HEK293 (cell line): ENCODE measurements at regions not wholly inside any gene's neighbourhood (a gene's known extent, or its start where the extent isn't known, plus 50 kb on each side); places are given as distances from the start of the nearest gene placed in this dataset.

ENCODE experiments used
- CTCF ChIP-seq: fragments of 450-650 bp; formaldehyde crosslinking; IDR thresholded peaks from 2 replicates; pipeline ENCODE4 v1.5.1; 2016; ENCODE audit warnings: missing biosample characterization, missing genetic modification characterization
- KLF10 ChIP-seq: fragments of 450-650 bp; IDR thresholded peaks from 2 replicates; pipeline ENCODE4 v1.5.1; 2018; ENCODE audit warnings: missing biosample characterization, mild to moderate bottlenecking, missing genetic modification characterization
- KLF16 ChIP-seq: fragments of 450-650 bp; formaldehyde crosslinking; IDR thresholded peaks from 2 replicates; pipeline ENCODE4 v1.5.1; 2017; ENCODE audit warnings: missing biosample characterization, missing genetic modification characterization
- ZNF175 ChIP-seq: fragments of 450-650 bp; formaldehyde crosslinking; IDR thresholded peaks from 2 replicates; pipeline ENCODE4 v1.5.1; 2016; ENCODE audit warnings: missing biosample characterization, missing genetic modification characterization
- ZNF280C ChIP-seq: fragments of 450-650 bp; formaldehyde crosslinking; IDR thresholded peaks from 2 replicates; pipeline ENCODE4 v1.5.1; 2016; ENCODE audit warnings: missing biosample characterization, missing genetic modification characterization
- ZNF585B ChIP-seq: fragments of 450-650 bp; formaldehyde crosslinking; IDR thresholded peaks from 2 replicates; pipeline ENCODE4 v1.5.1; 2016; ENCODE audit warnings: missing biosample characterization, missing genetic modification characterization
- ZNF629 ChIP-seq: fragments of 450-650 bp; formaldehyde crosslinking; IDR thresholded peaks from 2 replicates; pipeline ENCODE4 v1.5.1; 2017; ENCODE audit warnings: missing biosample characterization, missing genetic modification characterization
- ZNF747 ChIP-seq: fragments of 450-650 bp; formaldehyde crosslinking; IDR thresholded peaks from 2 replicates; pipeline ENCODE4 v1.5.1; 2016; ENCODE audit warnings: missing biosample characterization, missing genetic modification characterization
- TF ChIP-seq, protein P1 (sequence below): fragments of 450-650 bp; formaldehyde crosslinking; IDR thresholded peaks from 2 replicates; pipeline ENCODE4 v1.5.1; 2016; ENCODE audit warnings: missing biosample characterization, missing genetic modification characterization

GRCh38 chr5:6869677-6870076 lies 156.4 kb downstream of the TENT4A start:
- TF ChIP-seq CTCF (no peak), KLF10 (tag by site-specific recombination) (no peak), ZNF747 (no peak), ZNF585B (tag by site-specific recombination) (no peak), ZNF629 (tag by site-specific recombination) (no peak), ZNF280C (tag by site-specific recombination) (no peak), ZNF175 (tag by site-specific recombination) (no peak), KLF16 (tag by site-specific recombination) (no peak)
- TF ChIP-seq, protein P1, sequence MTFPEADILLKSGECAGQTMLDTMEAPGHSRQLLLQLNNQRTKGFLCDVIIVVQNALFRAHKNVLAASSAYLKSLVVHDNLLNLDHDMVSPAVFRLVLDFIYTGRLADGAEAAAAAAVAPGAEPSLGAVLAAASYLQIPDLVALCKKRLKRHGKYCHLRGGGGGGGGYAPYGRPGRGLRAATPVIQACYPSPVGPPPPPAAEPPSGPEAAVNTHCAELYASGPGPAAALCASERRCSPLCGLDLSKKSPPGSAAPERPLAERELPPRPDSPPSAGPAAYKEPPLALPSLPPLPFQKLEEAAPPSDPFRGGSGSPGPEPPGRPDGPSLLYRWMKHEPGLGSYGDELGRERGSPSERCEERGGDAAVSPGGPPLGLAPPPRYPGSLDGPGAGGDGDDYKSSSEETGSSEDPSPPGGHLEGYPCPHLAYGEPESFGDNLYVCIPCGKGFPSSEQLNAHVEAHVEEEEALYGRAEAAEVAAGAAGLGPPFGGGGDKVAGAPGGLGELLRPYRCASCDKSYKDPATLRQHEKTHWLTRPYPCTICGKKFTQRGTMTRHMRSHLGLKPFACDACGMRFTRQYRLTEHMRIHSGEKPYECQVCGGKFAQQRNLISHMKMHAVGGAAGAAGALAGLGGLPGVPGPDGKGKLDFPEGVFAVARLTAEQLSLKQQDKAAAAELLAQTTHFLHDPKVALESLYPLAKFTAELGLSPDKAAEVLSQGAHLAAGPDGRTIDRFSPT (tag by site-specific recombination) = no peak
